Left hindlimb (tissue), 1 donor: ENCODE measurements at regions not wholly inside any gene's neighbourhood (a gene's known extent, or its start where the extent isn't known, plus 50 kb on each side); places are given as distances from the start of the nearest gene placed in this dataset.

Source experiments
- DNase-seq: peaks from one replicate; pipeline ENCODE4 v3.0.0-alpha.2; 2018

DNA sequence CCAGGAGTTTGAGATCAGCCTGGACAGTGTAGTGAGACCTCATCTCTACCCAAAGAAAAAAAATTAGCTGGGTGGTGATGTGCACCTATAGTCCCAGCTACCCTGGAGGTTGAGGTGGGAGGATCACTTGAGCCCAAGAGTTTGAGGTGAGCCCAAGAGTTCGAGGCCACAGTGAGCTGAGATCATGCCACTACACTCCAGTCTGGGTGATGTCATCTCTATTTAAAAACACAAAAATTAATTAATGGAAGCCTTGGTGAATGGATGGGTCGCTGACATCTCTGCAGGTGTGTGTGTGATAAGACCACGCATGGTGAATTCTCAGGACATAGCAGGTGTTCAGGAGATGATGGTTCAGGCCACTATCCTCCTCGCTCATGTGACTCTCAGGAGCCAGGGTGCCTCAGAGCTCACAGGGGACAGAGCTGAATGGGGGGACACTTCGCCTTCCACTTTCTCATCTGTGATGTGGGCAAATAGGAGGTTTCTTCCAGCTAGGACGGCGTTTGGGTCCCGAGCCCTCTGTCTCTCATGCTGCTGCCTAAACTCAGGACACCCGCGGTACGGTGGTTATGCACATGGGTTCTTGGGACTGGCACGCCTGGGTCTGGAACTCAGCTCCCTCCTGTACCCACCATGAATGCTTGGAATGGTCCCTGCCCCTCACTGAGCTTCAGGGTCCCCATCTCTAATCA lies 113.4 kb upstream of the ZBTB40 start:
- no peak for DNase-seq

DNA sequence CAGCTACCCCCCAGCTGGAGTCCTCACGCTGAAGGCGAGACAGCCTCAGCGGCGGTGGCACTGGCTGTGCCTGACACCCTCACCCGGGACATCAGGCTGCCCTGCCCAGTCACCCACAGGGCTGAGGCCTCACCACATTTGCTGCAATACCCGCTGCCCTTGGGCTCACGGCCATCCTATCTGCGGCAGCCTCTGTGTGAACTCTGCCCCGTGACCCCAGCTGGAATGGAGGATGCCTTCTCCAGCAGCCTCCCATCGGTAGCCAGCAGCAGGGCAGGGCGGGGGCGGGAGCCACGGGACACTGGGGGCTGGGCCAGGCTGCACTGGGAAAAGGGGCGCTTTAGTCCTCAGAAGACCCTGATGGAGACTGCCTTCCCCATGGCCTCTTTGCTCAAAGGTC lies 112.4 kb upstream of the ZBTB40 start:
- no peak for DNase-seq

DNA sequence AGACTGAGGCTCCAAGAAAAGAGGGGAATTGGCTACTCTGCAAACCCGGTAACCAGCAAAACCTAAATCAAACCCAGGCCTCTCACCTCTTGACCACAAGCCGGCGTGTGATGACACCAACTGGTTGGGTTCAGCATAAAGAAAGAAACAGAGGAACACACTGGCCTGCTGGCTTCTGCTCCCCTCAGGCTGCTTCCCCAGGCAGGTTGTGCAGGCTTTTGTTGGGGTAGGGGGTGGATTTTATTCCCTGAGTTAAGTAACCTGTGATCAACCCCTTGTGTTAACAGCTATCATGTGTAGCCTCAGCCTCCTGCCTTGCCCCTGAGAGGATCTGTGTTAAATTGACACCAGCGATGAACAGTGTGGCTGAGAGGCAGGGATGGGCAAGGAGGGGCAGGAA lies 111.6 kb upstream of the ZBTB40 start:
- no peak for DNase-seq

- DNase-seq = no peak
Measured at GRCh38 chr1:22340873-22341272, 110.8 kb upstream of the ZBTB40 start.

- peak; percentile 87 for DNase-seq
Measured at GRCh38 chr1:22341791-22342605, 109.7 kb upstream of the ZBTB40 start.

DNA sequence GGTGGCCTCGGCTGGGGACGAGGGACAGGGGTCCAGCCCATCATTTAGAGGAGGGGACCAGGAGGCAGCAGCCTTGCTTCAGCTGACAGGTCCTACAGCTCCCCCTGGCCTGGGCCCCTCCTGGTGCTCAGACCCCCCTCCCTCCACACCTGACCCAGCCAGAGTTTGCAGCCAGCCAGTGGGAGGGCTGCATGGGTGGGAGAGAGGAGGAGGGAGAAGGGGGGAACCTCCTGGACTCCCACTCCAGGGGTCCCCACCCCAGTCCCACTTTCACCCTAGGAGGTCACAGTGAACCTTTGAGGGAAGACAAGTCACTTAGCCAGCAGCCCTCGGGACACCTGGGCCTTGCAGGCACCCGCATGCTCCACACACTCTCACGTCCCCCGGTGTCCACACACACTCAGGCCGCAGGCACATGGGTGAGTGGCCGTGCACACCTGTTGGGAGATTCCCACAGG lies 108.9 kb upstream of the ZBTB40 start:
- DNase-seq = no peak

DNA sequence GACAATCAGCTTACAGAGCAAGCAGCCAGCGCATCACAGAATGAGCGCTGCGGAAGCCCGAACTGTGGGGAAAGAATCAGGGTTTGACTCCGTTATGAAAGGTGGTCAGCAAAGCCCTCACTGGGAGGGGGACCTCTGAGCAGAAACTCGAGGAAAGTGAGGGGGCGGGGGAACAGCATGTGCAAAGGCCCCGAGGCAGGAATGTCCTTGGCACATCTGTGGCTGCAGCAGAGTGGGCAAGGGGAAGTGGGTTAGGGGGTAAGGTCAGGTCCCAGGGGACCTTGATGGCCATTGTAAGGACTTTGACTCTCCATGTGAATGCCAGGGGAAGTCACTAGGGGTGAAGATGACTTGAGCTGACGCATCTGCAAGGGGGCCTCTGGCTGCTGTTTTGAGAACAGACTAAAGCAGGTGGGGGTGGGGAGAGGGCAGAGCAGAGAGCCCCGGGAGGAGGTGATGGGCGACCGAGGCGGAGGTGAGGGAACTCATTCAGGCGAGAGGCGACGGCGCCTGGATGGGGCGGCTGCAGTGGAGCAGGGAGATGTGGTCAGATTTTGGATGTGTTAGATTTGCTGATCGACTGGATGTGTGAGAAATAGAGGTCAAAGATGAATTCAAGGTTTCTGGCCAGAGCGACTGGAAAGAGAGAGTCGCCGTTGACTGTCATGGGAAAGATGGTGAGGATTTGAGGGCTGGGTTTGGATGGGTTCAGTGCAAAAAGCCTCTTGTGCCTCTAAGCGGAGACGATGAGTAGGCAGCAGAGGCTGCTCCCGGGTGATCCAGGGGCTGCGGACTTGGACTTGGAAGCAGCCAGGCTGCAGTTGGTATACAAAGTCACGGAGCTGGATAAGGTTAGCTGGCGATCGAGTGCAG lies 108.0 kb upstream of the ZBTB40 start:
- no peak for DNase-seq

GRCh38 chr1:22344329-22344630 lies 107.4 kb upstream of the ZBTB40 start:
- DNase-seq = no peak

DNA sequence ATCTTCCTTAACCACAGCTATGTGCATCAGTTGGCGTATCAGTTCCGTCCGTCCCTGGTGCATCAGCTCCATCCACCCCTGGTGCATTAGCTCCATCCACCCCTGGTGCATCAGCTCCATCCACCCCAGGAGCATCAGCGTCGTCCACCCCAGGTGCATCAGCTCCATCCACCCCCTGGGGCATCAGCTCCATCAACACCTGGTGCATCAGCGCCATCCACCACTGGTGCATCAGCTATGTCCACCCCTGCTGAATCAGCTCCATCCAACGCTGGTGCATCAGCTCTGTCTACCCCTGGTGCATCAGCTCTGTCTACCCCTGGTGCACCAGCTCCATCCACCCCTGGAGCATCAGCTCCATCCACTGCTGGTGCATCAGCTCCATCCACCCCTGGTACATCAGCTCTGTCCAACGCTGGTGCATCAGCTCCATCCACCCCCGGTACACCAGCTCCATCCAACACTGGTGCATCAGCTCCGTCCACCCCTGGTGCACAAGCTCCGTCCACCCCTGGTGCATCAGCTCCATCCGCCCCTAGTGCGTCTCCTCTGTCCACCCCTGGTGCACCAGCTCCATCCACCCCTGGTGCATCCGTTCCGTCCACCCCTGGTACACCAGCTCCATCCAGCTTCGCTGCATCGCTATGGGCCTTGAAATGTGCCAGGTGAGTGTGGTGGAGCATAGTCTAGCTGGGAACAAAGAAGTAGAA lies 106.6 kb upstream of the ZBTB40 start:
- no peak for DNase-seq

- no peak for DNase-seq
Measured at GRCh38 chr1:22347854-22348760, 103.5 kb upstream of the ZBTB40 start.

- DNase-seq = no peak
Measured at GRCh38 chr1:22349362-22350043, 102.1 kb upstream of the ZBTB40 start.

GRCh38 chr1:22350171-22350923 lies 101.3 kb upstream of the ZBTB40 start:
- DNase-seq = no peak

DNA sequence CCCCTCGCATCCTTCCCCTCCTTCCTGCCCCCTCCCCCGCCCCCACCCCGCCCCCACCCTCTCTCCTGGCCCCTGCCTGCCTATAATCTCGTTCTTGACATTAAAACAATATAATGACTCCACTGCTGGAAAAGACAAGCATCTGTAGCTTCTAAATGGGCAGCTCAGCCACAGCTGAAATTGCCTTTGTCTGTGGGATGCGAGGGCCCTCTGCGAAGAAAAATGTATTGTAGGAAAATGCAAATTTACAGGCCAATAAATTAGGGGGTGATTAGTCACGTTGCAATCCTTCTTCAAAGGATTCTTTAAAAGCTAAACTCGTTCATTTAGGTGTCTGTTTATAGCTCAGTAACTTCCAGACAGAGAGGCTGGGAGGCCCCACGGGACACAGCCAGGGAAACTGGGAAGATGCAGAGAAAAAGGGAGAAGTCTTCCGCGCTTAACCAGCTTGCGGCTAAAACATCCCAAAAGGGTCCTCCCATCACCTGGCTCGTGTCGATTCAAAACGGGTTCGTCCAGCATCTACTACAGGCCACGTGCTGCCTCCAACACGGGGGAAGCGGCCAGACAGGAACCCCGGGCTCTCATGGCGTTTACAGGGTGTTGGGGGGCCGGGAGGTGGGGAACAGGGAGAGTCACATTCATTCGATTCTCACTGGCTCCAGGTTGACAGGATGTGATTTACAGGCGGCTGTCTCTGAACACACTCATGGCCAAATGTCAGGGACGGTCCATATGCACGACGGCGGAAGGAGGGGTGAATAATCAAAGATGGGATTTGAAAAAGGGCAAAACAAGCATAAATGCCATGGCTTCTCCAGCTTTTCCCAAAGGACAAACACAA lies 100.5 kb upstream of the ZBTB40 start:
- DNase-seq = no peak

DNA sequence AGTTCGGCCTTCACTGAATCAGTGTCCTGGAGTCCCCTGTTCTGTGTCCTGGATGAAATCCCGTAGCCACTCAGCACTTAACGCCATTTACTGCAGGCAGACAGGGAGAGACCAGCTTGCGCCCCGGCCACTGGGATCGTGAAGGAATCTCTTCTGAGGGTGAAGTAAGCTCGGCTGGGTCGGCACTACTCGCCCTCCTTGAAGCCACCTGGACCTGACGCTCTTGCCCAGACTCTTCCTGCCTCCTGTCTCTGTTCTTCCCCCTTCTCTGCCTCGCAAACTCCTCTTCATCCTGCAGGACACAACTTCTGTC lies 99.9 kb upstream of the ZBTB40 start:
- no peak for DNase-seq

- no peak for DNase-seq
Measured at GRCh38 chr1:22352355-22352754, 99.3 kb upstream of the ZBTB40 start.

DNA sequence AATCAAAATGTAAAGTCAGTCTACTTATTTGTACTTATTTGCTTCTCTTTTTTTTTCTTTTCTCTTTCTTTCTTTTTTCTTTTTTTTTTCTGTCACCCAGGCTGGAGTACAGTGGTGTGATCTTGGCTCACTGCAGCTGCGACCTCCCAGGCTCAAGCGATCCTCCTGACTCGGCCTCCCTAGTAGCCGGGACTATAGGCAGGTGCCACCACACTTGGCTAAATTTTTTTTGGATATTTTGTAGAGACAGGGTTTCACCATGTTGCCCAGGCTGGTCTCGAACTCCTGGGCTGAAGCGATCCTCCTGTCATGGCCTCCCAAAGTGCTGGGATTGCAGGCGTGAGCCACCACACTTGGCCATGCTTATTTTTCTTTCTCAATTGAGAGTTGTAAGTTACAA lies 98.8 kb upstream of the ZBTB40 start:
- no peak for DNase-seq

DNA sequence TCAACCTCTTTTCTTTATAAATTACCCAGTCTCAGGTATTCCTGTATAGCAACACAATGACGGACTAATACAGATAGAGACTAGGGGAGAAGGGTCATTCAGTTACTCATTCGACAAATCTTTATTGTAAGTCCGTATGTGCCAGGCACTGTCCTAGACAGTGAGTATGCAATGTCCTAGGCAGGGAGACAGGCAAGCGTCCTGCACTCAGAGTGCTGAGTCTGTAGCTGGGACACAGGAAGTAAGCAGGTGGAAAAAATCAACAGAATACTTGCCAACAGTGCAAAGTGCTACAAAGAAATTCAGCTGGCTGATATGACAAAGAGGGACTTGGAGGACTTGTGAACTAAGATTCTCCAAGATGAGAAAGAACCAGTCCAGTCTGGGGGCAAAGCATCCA lies 92.2 kb upstream of the ZBTB40 start:
- DNase-seq = no peak

GRCh38 chr1:22362626-22363402 lies 88.8 kb upstream of the ZBTB40 start:
- DNase-seq = no peak
